T-helper 22 cell (primary cell): ENCODE measurements at regions not wholly inside any gene's neighbourhood (a gene's known extent, or its start where the extent isn't known, plus 50 kb on each side); places are given as distances from the start of the nearest gene placed in this dataset.

Experiments
- DNase-seq: peaks from one replicate; pipeline ENCODE4 v3.0.0-alpha.2; 2020; ENCODE audit warnings: low read depth

DNA sequence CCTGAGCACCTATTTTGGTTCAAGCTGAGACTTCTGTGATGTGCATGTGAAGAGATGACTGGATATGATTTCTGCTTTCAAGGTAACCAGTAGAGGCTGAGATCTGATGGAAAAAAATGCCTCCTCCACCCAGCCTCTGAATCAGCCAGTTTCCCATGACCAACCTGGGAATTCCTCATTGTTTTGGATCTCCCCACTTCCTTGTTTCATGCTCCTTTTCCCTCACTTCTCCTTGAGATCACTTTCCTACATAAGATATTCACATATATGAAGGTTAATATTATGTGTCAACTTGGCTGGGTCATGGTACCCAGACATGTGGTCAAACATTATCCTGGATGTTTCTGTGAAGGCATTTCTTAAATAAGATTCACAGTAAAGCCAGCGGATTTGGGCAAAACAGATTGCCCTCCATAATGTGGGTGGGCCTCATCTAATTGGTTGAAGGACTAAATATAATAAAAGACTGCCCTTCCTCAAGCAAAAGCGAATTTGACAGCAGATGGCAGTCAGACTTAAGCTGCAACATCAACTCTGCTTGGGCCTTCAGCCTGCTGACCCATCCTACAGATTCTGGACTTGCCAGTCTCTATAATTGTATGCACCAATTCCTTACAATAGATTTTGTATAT is 379.4 kb downstream of the TNS1 start:
- DNase-seq = no peak

DNA sequence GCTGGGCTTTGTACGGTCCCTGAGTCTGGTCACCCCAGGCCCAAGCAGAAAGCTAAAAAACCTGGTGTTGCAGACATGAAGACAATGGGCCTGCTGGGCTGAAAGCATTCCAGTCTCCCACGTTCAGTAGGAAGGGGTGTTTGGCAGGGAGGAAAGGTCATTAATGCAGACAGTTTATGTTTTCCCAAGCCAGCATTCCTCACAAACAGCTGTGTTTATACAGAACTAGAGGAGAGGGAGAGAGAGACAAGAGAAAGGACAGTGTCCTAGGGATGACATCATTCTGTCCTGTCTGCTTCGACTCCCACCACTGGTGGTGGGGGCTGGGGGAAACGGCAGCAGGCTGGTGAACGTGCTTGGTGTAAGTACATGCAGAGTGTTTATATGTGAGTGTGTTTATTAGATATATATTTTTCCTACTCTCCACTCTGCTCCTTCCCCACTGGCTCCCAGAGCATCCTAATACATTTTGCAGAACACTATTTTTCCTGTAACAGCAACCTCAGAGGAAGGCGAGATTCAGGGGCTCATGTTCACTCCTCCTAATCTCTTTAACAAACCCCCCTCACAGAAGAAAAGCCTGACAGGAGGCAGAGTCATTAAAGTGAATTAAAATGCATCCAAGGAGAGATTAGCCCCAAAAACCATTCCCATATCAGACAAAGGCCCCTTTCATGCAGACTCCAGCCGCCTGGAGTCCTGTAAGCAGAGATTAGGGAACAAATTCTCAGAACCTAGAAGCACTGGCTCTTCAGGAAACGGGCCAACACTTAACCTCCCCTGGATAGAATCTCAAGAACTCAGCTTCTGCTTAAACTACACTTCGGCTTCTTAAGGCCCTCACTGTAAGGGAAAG is 380.4 kb downstream of the TNS1 start:
- DNase-seq = no peak

DNA sequence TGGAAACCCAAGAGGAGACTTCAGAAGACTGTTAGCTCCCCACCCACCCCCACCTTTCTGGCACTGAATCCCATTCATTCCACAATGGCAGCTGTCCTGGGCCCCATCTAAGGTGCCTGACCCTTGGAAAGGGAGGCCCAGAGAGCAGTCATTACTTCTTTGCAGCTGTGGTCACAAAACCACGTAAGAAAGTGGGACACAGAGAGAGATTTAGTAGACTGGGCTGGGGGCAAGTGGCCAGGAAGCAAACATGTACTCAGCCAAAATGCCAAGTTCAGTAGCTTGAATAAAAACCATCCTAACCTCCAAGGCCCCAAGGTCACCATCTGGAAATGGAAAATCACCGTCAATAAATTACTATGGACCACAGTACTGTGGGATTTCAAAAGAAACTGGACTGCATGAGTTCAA is 381.4 kb downstream of the TNS1 start:
- no peak for DNase-seq

DNA sequence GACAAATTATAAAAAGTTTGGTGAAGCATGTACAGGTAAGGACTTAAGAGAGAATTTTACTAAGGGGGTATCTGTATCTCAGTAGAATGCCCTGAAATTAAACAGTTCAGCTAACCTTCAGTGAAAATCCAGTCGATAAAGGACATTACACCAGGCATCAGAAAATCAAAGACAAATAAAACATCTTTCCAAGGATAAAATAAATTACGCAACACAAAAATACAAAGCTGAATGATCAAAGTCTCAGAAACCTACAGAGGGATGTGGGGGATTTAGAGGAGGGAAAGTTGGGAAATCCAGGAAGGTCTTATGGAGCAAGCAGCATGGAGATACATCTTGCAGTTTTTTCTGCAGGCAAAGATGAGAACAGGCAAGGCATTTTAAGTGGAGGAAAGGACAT is 384.1 kb downstream of the TNS1 start:
- no peak for DNase-seq

DNA sequence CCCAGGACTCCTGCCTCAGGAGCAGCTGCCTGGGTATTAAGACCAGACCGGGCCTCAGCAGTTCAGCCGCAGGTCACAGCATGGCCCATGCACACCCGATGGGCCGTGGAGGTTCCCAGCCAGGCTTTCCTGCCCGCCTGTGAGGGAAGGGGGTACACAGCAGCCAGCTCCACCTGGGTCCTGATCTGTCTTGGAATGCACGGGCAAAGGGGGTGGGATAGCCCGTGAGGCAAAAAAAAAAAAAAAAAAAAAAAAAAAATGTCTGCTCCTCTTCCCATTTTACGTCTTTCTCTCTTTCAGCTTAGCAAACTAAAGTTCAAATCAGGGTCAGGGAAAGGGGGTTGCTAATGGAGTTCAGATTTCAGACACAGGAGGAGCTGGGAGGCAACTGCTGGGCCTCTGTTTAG is 385.2 kb downstream of the TNS1 start:
- no peak for DNase-seq

DNA sequence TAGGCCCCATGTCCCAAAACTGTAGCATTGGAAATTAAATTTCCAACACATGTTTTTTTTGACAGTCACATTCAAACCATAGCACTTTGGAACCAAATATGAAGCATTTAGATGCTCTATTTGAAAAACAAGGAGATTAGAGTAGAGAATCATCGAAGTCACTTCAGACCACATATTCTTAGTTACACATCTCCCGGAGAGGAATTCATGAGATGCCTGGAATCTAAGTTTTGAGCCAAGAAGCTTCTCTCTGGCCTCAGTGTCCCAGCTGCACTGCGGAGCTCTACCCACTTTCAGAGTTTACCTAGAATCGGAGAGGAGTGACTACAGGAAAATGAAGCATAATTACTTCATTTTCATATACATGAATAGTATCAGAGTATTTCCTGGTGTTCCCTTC is 385.9 kb downstream of the TNS1 start:
- no peak for DNase-seq

DNA sequence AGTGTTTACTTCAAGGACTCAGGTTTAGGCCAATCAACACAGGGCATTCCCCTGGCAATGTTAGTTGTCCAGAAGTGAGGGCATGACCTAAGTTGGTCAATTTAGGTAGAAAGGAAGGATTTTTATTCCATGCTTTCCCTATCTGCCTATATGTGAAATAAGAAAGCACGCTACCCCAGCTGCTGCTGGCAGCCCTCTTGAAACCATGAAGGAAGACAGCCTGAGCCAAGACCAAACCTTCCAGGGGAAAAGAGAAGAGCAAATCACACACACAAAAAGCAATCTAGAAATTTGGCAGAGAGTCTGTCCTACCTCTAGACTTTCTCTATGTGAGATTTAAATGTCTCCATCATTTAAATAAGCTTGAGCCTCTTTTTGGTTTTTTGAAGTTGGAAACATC is 387.6 kb downstream of the TNS1 start:
- DNase-seq = no peak

DNA sequence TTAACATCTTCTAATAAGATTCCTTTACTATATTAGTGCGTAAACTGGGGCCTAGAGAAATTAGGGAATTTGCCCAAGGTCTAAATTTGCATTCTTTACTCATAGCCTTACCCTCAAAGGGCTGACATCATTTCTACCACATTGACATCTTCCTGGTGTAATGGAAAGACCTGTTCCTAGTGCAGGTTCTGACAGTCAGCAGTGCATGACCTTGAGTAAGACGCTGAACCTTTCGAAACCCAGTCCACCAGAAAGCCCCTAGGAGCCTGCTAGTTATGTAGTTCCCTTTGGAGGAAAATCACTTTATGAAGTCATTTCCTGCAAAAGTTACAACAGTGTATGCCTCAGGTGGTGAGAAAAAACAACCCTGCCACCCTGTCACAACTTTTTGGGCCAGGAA is 388.3 kb downstream of the TNS1 start:
- DNase-seq = no peak

DNA sequence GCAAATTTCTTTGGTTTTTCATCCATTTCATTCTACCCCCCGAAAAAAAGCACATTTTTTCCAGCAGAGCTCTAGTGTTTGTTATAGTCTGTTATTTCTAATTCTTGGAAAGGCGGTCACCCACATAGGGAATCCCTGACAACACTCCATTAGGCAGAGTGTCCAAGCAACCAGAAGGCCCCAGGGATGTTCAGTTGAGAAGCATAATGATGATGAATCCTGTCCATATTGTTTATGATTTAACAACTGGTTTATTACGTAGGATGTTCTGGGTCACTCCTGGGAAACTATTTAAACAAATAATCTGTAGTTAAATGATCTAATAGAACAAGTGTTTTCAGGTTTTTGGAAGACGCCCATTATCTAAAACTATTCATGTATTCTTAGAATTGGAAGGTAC is 388.7 kb downstream of the TNS1 start:
- DNase-seq = no peak

DNA sequence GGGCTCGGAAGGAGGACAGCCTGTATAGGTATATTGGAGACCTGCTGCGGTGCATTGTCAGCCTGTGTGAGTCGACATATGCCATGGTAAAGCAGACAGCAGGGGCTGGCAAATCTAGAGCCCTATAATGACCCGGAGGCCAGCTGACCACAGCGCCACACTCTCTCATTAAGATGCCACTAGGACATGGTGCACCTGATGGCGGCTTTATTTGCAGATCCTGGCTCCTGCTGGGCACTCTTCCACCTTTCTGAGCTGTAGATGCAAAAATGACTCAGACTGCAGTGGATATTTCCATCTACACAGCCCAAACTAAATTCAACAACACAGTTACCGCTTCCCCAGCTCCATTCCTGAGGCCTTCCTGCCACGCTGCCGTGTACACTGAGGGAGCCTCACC is 389.9 kb downstream of the TNS1 start:
- no peak for DNase-seq

DNA sequence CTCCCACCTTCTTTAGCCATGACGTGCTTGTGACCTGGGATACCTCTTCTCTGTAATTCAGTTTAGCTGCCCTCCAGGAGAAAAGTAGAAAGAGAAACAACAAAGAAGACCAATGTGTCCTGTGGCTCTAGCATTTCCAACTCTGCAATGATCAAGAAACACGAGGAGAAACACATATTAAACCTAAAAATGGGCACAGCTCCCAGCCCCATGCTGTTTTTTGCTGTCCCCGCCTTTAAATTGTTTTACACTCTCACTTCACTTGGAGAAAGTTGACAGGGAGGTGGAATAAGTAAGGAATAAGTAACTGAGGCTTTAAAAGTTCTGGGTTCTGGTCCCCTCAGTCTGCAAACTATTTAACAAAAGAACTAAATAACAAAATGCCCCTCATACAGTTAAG is 390.6 kb downstream of the TNS1 start:
- no peak for DNase-seq

DNA sequence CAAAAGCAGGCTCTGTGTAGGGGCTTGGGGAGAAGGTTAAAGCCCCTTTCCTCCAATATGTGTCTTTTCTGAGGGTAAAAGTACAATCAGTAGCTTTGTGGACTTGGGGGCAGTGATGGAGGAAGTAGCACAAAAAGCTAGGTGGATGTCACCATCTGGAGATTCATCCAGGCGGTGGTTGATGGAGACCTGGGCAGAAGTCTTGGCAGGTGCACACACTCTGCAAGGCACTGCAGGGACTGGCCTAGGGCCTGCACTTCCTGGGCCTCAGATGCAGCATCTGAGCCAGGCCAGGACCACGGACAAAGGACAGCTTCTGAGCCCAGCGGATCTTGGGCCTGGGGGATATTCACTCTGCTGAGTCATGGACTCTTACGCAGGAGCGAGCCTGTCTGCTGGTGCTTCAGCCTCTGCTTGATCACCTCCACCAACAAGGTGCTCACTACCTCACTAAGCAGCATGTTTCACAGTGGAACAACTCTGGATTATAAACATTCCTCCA is 391.1 kb downstream of the TNS1 start:
- no peak for DNase-seq

DNA sequence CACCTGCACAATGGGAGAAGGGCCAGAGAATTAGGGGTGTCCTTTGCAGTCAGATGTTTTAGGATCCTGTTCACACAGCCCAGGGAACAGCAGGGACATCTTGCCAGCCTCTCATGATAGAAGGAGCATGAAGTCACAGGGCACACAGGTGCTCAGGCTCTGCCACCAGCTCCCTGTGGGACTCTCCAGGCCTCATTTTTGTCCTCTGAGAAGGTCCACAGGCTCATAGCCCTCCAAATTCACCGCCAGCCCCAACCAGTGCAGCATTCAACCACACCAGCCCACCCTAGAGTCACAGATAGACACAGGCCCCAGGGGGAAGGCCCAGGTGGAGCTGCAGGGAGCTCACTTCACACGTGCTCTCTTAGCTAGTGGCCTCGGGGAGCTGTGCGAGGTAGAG is 391.7 kb downstream of the TNS1 start:
- no peak for DNase-seq

DNA sequence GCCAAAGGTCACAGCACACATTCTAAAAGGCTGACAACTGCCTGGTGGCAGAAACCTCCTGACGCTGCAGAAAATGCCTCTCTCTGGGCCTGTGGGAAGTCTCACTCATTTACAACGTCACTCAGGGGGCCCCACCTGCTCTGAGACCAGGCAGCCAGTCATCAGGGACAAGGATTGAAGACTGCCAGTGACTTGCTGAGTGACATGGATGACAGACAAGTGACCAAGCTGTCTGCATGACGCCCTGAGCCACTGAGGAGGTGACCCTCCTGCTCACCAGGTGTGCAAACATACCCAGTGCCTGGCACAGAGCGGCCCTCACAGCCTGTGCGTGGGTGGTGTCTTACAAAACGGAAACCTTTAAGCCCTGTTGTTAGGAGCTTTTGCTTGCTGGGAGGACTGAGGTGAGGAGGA is 392.4 kb downstream of the TNS1 start:
- DNase-seq = no peak

DNA sequence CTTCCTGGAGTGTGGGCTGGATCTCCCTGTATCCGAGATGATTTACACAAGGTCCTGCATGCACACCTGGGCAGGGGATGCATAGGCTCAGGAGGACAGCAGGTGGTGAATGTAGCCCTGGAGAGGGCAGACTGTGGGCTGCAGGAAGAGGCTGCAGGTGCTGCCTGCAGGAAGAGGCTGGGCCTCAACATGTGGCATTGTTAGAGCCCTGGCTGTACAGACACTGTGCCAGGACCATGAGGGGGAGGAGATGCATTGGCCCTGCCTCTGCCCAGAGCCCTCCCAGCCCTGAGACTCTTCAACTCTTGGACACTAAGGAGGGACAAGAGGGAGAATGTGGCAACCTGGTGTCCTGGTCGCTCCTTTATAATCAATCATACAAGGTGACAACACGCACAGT is 392.8 kb downstream of the TNS1 start:
- no peak for DNase-seq

DNA sequence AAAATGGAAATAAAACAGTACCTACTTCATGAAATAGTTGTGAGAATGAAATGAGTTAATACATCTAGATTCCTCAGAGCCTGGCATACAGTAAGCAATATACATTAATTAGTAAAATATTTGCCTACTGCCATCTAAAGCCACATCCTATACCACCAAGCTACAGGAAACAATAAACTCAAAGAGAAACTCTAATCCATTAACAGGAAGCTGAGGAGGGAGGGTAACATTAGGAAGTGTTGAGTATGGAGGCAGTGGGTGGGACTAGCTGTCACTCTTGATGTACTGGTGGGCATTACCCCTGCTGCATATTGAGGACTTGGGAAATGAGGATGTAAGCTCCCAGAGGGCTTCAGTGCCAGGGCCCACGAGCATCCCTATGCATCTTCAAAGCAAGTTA is 396.5 kb downstream of the TNS1 start:
- DNase-seq = no peak

DNA sequence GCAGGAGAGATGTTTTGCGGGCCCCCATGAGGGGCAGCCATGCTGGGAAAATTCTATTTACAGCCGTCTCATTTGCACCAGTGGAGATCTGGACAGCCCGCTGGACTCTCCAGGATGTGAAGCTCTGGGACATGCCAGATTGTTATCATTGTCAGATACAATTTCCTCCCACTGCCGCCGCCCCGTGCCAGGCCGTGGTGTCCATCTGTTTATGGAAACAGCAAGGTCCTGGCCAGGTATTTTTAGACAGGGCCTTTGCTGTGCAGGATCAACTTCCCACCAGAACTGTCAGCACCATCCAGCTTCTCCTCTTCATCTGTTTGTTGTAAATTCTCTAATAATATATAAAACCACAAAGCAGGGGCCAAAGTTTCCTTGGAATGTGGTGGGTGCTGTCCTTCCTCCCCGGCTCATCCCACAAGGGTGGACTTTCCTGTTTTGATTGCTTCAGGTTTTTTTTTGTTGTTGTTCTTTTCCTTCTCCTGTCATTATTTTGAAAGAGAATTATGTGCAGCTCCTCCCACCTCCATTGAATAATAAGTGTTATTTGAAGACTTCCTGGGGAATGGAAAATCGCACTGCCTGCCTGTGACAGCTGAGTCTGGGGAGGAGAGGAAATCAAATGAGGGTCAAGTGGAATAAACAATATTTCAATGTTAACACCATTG is 398.1 kb downstream of the TNS1 start:
- DNase-seq = no peak

DNA sequence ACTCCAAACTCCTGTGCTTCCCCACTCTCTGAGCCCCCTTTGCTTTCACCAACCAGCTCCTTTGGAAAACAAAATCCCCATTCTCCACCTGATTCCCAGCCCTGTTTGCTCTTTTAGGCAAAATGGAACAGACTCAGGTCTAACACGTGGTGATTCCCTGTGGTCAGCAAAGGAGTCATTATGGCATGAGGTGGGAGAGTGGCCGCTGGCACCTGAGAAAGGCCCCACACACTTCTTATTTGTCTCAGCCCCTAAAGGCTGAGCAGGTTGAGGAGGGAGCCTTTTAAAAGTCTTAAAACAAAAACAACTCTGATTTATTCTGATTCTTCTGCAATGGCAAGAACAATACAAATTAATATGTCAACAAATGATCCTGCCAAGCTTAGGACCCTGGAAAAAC is 401.2 kb downstream of the TNS1 start:
- no peak for DNase-seq

DNA sequence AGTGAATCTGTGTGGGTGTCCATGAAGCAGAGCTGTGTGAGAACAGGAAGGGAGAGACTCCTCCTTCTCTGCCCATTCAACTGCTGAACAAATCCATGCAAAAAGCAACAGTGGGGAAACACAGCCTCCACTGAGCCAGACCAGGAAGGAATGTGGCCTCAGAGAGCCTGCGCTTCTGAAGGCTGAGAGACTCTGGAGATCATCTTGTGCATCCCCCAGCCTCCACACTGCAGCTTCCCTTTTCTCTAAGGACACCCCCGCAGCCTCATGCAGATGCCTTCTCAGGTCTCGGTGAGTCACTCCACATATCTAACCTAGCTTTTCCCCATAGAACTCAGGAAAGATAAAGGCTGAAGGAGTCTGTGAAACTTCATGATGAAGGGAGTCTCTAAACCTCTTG is 402.9 kb downstream of the TNS1 start:
- no peak for DNase-seq

DNA sequence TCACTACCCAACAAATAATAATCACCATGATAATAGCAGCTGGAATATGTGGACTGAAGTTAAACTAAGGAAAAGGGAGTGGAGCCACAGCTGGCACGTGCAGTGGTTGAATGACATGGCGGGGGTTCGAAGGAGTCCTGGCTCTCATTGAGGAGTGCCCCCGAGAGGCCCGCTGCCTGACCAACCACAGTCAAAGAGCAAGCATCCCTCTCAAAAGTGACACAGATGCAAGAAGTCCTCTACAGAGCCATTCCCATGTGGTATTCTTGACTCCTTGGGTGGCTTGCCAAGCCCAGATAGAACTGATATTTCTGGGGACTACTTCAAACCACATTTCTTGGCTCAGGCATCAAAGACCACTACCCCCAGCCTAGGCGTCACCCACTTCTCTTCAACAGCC is 405.1 kb downstream of the TNS1 start:
- DNase-seq = no peak

DNA sequence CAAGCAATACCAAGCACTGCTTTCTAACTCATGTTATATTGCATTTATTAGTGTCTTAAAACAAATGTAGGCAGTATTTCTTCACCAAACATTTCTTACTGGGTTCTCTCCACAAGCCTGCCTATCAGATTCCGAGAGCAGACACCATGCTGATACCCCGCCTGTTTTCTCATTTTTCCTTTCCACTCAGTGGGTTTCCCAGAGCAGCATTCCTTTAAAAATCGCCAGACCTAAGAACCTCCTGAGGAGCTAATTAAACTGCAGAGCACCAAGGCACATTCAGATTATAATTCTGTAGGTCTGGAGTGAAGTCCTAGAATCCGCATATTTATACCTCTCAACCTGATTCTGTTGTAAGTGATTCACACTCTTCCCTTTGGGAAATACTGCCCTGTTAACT is 405.6 kb downstream of the TNS1 start:
- no peak for DNase-seq

DNA sequence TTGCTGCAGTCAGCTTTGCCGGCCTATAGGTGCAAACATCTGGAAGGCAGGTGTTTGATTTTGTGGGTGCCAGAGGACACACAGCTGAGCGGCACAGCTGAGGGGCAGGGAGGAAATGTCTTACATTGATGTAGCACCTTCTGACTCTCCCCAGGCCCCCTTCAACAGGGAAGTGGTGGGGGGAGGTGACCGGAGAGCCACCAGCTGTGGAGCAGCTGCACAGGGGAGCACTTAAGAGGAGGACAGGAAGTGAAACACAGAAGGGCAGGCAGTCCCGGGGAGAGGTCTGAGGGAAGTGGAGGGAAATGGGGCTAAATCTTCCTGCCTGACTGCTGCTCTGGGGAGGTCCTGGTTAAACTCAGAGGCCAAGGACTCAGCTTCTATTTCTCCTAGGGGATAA is 409.1 kb downstream of the TNS1 start:
- DNase-seq = no peak

DNA sequence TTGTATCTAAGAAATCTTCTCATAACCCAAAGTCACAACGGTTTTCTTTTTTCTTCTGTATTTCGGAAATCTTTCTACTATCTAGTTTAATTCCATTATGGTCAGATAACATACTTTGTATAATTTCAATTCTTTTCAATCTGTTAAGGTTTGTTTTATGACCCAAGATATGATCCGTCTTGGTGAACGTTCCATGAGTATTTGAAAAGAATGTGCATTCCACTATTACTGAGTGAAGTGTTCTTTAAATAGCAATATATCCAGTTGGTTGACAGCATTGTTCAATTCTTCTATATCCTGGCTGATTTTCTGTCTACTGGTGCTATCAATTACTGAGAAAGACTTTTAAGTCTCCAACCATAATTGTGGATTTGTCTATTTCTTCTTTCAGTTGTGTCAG is 414.5 kb downstream of the TNS1 start:
- no peak for DNase-seq
